Esophagus (tissue), 2 donors: ENCODE measurements at regions not wholly inside any gene's neighbourhood (a gene's known extent, or its start where the extent isn't known, plus 50 kb on each side); places are given as distances from the start of the nearest gene placed in this dataset.

Source experiments
- H3K27ac ChIP-seq, 2 donors: one replicate each; pipeline ENCODE4 v1.5.1; 2013; ENCODE audit warnings: low read depth in 2 of 2, mild to moderate bottlenecking in 2 of 2, inconsistent platforms in 1 of 2, low read length in 1 of 2, moderate library complexity in 1 of 2
- H3K27me3 ChIP-seq, 2 donors: one replicate each; pipeline ENCODE4 v1.6.1; 2013; ENCODE audit warnings: low read length in 2 of 2, control low read depth in 1 of 2, mild to moderate bottlenecking in 1 of 2; ENCODE audit not compliant: insufficient read depth in 2 of 2, control insufficient read depth in 1 of 2
- H3K36me3 ChIP-seq, 2 donors: one replicate each; pipeline ENCODE4 v1.6.1; 2013; ENCODE audit warnings: low read length in 1 of 2; ENCODE audit not compliant: control insufficient read depth in 2 of 2, insufficient read depth in 2 of 2
- H3K4me1 ChIP-seq, 2 donors: one replicate each; pipeline ENCODE4 v1.6.1; 2013; ENCODE audit warnings: low read length in 1 of 2; ENCODE audit not compliant: control insufficient read depth in 2 of 2, insufficient read depth in 2 of 2
- H3K4me3 ChIP-seq, 2 donors: one replicate each; pipeline ENCODE4 v1.5.1; 2013; ENCODE audit warnings: low read length in 2 of 2, mild to moderate bottlenecking in 2 of 2, low read depth in 1 of 2, moderate library complexity in 1 of 2
- H3K9me3 ChIP-seq, 2 donors: one replicate each; pipeline ENCODE4 v1.6.1; 2013; ENCODE audit warnings: mild to moderate bottlenecking in 2 of 2, low read depth in 1 of 2, low read length in 1 of 2, moderate library complexity in 1 of 2; ENCODE audit not compliant: control insufficient read depth in 2 of 2, insufficient read depth in 1 of 2
- WGBS, 2 donors: extraction: QIAGEN DNeasy Blood & Tissue Kit; methylation state at CpG; one replicate each; pipeline ENCODE4 v1.1.7; 2013; 5-methylcytosine and 5-hydroxymethylcytosine counted together
- donor health status: healthy with polysubstance abuse.
- donor health status: Bipolar disorder and iron deficiency.

GRCh38 chr11:104830508-104830907 is 67.8 kb downstream of the CASP12 start:
- no peak overlapping the region for H3K27ac ChIP-seq
- no peak overlapping the region for H3K4me3 ChIP-seq
- H3K36me3 ChIP-seq = no peaks in the 10 kb centered on the region
- H3K27me3 ChIP-seq = no peaks in the 10 kb centered on the region
- no peaks in the 10 kb centered on the region for H3K4me1 ChIP-seq
- no peaks in the 10 kb centered on the region for H3K9me3 ChIP-seq
- 59 to 66% methylated on average over 5 of the region's 5 CpGs for WGBS, 2 donors

GRCh38 chr11:104830080-104830479 is 68.2 kb downstream of the CASP12 start:
- Histone ChIP-seq H3K4me3 (no peak overlapping the region), H3K27me3 (no peaks in the 10 kb centered on the region), H3K9me3 (no peaks in the 10 kb centered on the region), H3K27ac (no peak overlapping the region), H3K36me3 (no peaks in the 10 kb centered on the region), H3K4me1 (no peaks in the 10 kb centered on the region)
- 28 to 29% methylated on average over 2 of the region's 2 CpGs for WGBS, 2 donors

- no peaks in the 10 kb centered on the region for H3K27me3 ChIP-seq
- H3K9me3 ChIP-seq = no peaks in the 10 kb centered on the region
- H3K4me3 ChIP-seq = no peak overlapping the region
- no peaks in the 10 kb centered on the region for H3K36me3 ChIP-seq
- no peak overlapping the region for H3K27ac ChIP-seq
- 90 to 92% methylated on average over 1 of the region's 1 CpG for WGBS, 2 donors
- no peaks in the 10 kb centered on the region for H3K4me1 ChIP-seq
Measured at GRCh38 chr11:104826772-104827171, 71.5 kb downstream of the CASP12 start.

GRCh38 chr11:104823657-104824056 is 74.6 kb downstream of the CASP12 start:
- WGBS, 2 donors = 88 to 92% methylated on average over 1 of the region's 1 CpG
- Histone ChIP-seq H3K27me3 (no peaks in the 10 kb centered on the region), H3K9me3 (no peaks in the 10 kb centered on the region), H3K4me1 (no peaks in the 10 kb centered on the region), H3K36me3 (no peaks in the 10 kb centered on the region), H3K4me3 (no peak overlapping the region), H3K27ac (no peak overlapping the region)

GRCh38 chr11:104820431-104820830 is 77.8 kb downstream of the CASP12 start:
- Histone ChIP-seq H3K4me1 (no peaks in the 10 kb centered on the region), H3K27ac (no peak overlapping the region), H3K27me3 (no peaks in the 10 kb centered on the region), H3K36me3 (no peaks in the 10 kb centered on the region), H3K9me3 (no peaks in the 10 kb centered on the region), H3K4me3 (no peak overlapping the region)
- WGBS, 2 donors = 90 to 96% methylated on average over 2 of the region's 2 CpGs

- Histone ChIP-seq H3K36me3 (no peaks in the 10 kb centered on the region), H3K27me3 (no peaks in the 10 kb centered on the region), H3K4me1 (no peaks in the 10 kb centered on the region), H3K9me3 (no peaks in the 10 kb centered on the region), H3K4me3 (no peak overlapping the region), H3K27ac (no peak overlapping the region)
- 65 to 77% methylated on average over 4 of the region's 4 CpGs for WGBS, 2 donors
Measured at GRCh38 chr11:104819603-104820002, 78.7 kb downstream of the CASP12 start.

GRCh38 chr11:104819107-104819506 is 79.2 kb downstream of the CASP12 start:
- no peaks in the 10 kb centered on the region for H3K36me3 ChIP-seq
- H3K4me3 ChIP-seq = no peak overlapping the region
- no peaks in the 10 kb centered on the region for H3K9me3 ChIP-seq
- no peak overlapping the region for H3K27ac ChIP-seq
- no peaks in the 10 kb centered on the region for H3K4me1 ChIP-seq
- H3K27me3 ChIP-seq = no peaks in the 10 kb centered on the region

- Histone ChIP-seq H3K36me3 (no peaks in the 10 kb centered on the region), H3K9me3 (no peaks in the 10 kb centered on the region), H3K4me3 (no peak overlapping the region), H3K27me3 (no peaks in the 10 kb centered on the region), H3K4me1 (no peaks in the 10 kb centered on the region), H3K27ac (no peak overlapping the region)
- WGBS, 2 donors = 76 to 83% methylated on average over 3 of the region's 3 CpGs
Measured at GRCh38 chr11:104817973-104818372, 80.3 kb downstream of the CASP12 start.

GRCh38 chr11:104813532-104813931 is 84.7 kb downstream of the CASP12 start:
- Histone ChIP-seq H3K4me1 (no peaks in the 10 kb centered on the region), H3K4me3 (no peak overlapping the region), H3K27me3 (no peaks in the 10 kb centered on the region), H3K36me3 (no peaks in the 10 kb centered on the region), H3K27ac (no peak overlapping the region), H3K9me3 (no peaks in the 10 kb centered on the region)
- 77 to 80% methylated on average over 2 of the region's 2 CpGs for WGBS, 2 donors

GRCh38 chr11:104812103-104812788 is 86.0 kb downstream of the CASP12 start:
- no peaks in the 10 kb centered on the region for H3K27me3 ChIP-seq
- no peaks in the 10 kb centered on the region for H3K9me3 ChIP-seq
- no peak overlapping the region for H3K4me3 ChIP-seq
- 67 to 78% methylated on average over 8 of the region's 8 CpGs for WGBS, 2 donors
- H3K27ac ChIP-seq = no peak overlapping the region
- no peaks in the 10 kb centered on the region for H3K36me3 ChIP-seq
- no peaks in the 10 kb centered on the region for H3K4me1 ChIP-seq
